ENCODE measurements at regions not wholly inside any gene's neighbourhood (a gene's known extent, or its start where the extent isn't known, plus 50 kb on each side); places are given as distances from the start of the nearest gene placed in this dataset.

GRCh38 chr18:38074298-38074876 is 508.8 kb upstream of the CELF4 start:
- no peaks in the 10 kb centered on the region for H3K27me3 ChIP-seq (replicated peaks; ENCODE audit: control insufficient read depth, insufficient read depth, low read length)
- H3K4me3 ChIP-seq (replicated peaks; ENCODE audit: low read depth, low read length): no peak overlapping the region
- no peak for TF ChIP-seq CTCF (IDR thresholded peaks at IDR 0.05; ENCODE audit: insufficient read depth, low read length, poor library complexity, severe bottlenecking)
- H3K36me3 ChIP-seq (ENCODE audit: control insufficient read depth, insufficient read depth, low read length): no peaks in the 10 kb centered on the region
- DNase-seq (ENCODE audit: extremely low read depth, insufficient read length): no peak

- no peak for TF ChIP-seq CTCF (IDR thresholded peaks at IDR 0.05; ENCODE audit: insufficient read depth, low read length, poor library complexity, severe bottlenecking)
- no peak for DNase-seq (ENCODE audit: extremely low read depth, insufficient read length)
- Histone ChIP-seq H3K36me3 (ENCODE audit: control insufficient read depth, insufficient read depth, low read length) (no peaks in the 10 kb centered on the region), H3K27me3 (replicated peaks; ENCODE audit: control insufficient read depth, insufficient read depth, low read length) (no peaks in the 10 kb centered on the region), H3K4me3 (replicated peaks; ENCODE audit: low read depth, low read length) (no peak overlapping the region)
Measured at GRCh38 chr18:38067821-38068220, 502.2 kb upstream of the CELF4 start.

GRCh38 chr18:38067086-38067485 is 501.5 kb upstream of the CELF4 start:
- Histone ChIP-seq H3K27me3 (replicated peaks; ENCODE audit: control insufficient read depth, insufficient read depth, low read length) (no peaks in the 10 kb centered on the region), H3K36me3 (ENCODE audit: control insufficient read depth, insufficient read depth, low read length) (no peaks in the 10 kb centered on the region), H3K4me3 (replicated peaks; ENCODE audit: low read depth, low read length) (no peak overlapping the region)
- DNase-seq (ENCODE audit: extremely low read depth, insufficient read length): no peak
- TF ChIP-seq CTCF (IDR thresholded peaks at IDR 0.05; ENCODE audit: insufficient read depth, low read length, poor library complexity, severe bottlenecking): no peak

- TF ChIP-seq CTCF (IDR thresholded peaks at IDR 0.05; ENCODE audit: insufficient read depth, low read length, poor library complexity, severe bottlenecking): no peak
- Histone ChIP-seq H3K36me3 (ENCODE audit: control insufficient read depth, insufficient read depth, low read length) (no peaks in the 10 kb centered on the region), H3K27me3 (replicated peaks; ENCODE audit: control insufficient read depth, insufficient read depth, low read length) (no peaks in the 10 kb centered on the region), H3K4me3 (replicated peaks; ENCODE audit: low read depth, low read length) (no peak overlapping the region)
- no peak for DNase-seq (ENCODE audit: extremely low read depth, insufficient read length)
Measured at GRCh38 chr18:38052879-38053590, 487.4 kb upstream of the CELF4 start.

- Histone ChIP-seq H3K36me3 (ENCODE audit: control insufficient read depth, insufficient read depth, low read length) (no peaks in the 10 kb centered on the region), H3K27me3 (replicated peaks; ENCODE audit: control insufficient read depth, insufficient read depth, low read length) (no peaks in the 10 kb centered on the region), H3K4me3 (replicated peaks; ENCODE audit: low read depth, low read length) (no peak overlapping the region)
- no peak for TF ChIP-seq CTCF (IDR thresholded peaks at IDR 0.05; ENCODE audit: insufficient read depth, low read length, poor library complexity, severe bottlenecking)
- DNase-seq (ENCODE audit: extremely low read depth, insufficient read length): no peak
Measured at GRCh38 chr18:38047820-38048219, 482.2 kb upstream of the CELF4 start.

Data from GM06990 (cell line).